K562 (cell line): ENCODE measurements at regions not wholly inside any gene's neighbourhood (a gene's known extent, or its start where the extent isn't known, plus 50 kb on each side); places are given as distances from the start of the nearest gene placed in this dataset.

Source experiments
- BHLHE40 ChIP-seq: IDR thresholded peaks from 2 replicates; pipeline ENCODE4 v1.6.1; 2011; ENCODE audit warnings: low read length, improper control_type of control experiment
- ETV6 ChIP-seq, 3 experiments: fragments of 150-350 bp in 1 of 3; sonication (generic) in 1 of 3; formaldehyde crosslinking in 1 of 3; IDR thresholded peaks; 2 replicates each; pipeline versions ENCODE4 v1.6.1 to v1.8.0; 2014 to 2022; ENCODE audit warnings: borderline replicate concordance in 2 of 3, low read depth in 2 of 3, antibody characterized with exemption in 1 of 3, low read length in 1 of 3, mild to moderate bottlenecking in 1 of 3, missing genetic modification reagents in 1 of 3
- FOXK2 ChIP-seq, 2 experiments: fragments of 450-650 bp; IDR thresholded peaks in 1 of 2; conservative IDR thresholded peaks in 1 of 2; 2 replicates each; pipeline ENCODE4 v1.6.1; 2016; ENCODE audit warnings: low read depth in 2 of 2, mild to moderate bottlenecking in 1 of 2
- IRF2 ChIP-seq: sonication (generic); formaldehyde crosslinking; IDR thresholded peaks from 2 replicates; pipeline ENCODE4 v1.8.1; 2022; ENCODE audit warnings: mild to moderate bottlenecking, missing genetic modification reagents
- POLR2AphosphoS5 ChIP-seq: IDR thresholded peaks from 2 replicates; pipeline ENCODE4 v1.6.1; 2011; ENCODE audit warnings: mild to moderate bottlenecking, low read depth, low read length, moderate library complexity; ENCODE audit not compliant: control insufficient read depth, insufficient read depth
- ZNF23 ChIP-seq: fragments of 250-450 bp; sonication (Bioruptor Pico); IDR thresholded peaks from 2 replicates; pipeline ENCODE4 v1.4.0; 2020; ENCODE audit warnings: mild to moderate bottlenecking
- ZZZ3 ChIP-seq: fragments of 450-650 bp; IDR thresholded peaks from 2 replicates; pipeline ENCODE4 v1.6.1; 2016; ENCODE audit warnings: antibody characterized with exemption, mild to moderate bottlenecking, moderate library complexity
- TF ChIP-seq, protein P1 (sequence below): sonication (generic); formaldehyde crosslinking; IDR thresholded peaks from 2 replicates; pipeline ENCODE4 v1.9.0; 2022; ENCODE audit warnings: mild to moderate bottlenecking, missing genetic modification reagents
- TF ChIP-seq, protein P2 (sequence below), 2 experiments: IDR thresholded peaks in 1 of 2; conservative IDR thresholded peaks in 1 of 2; 2 replicates each; pipeline ENCODE4 v1.6.1; 2016; ENCODE audit warnings: low read depth in 2 of 2, mild to moderate bottlenecking in 1 of 2, missing compliant biosample characterization in 1 of 2, missing genetic modification characterization in 1 of 2, moderate library complexity in 1 of 2

DNA sequence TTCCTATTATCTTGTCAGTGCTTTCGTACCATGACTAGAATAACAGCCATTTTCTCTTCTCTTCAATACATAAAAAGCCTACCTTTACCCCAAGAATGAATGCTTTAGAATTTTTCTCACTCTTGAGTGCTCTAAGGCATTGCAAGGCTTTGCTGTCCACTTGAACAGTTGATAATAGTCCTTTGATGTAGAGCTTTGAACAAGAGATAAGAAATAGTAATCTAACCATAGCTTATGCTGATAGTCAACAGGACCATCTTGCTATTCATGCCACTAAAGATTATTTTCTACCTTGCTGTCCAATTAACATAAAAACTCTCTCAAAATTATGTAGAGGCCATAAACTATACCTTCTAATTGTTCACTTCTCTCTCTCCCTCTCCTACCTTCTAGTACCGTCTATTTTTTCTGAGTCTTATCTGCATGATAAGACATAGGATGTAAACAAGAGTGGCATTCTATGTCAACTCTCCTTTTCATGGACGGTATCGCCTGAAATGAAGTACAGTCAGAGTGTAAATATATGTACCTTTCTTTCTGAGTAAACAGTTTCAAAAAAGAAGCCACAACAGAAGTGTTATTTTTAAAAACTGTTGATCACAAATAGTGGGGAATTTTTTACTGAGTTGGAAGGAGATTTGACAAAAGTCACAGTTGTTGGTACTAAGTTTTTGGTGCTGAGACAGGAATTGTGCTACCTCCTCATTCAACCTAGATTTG, 297.9 kb downstream of the NDFIP2 start:
- TF ChIP-seq ZZZ3 = no peak
- TF ChIP-seq ZNF23 (CRISPR knock-in tag) = no peak
- no peak for TF ChIP-seq FOXK2 (conservative IDR thresholded peaks at IDR 0.05 in 1 of 2, IDR thresholded peaks at IDR 0.05 in 1 of 2; ENCODE audit: low read depth in 2 of 2)
- no peak for TF ChIP-seq BHLHE40
- TF ChIP-seq, protein P1, sequence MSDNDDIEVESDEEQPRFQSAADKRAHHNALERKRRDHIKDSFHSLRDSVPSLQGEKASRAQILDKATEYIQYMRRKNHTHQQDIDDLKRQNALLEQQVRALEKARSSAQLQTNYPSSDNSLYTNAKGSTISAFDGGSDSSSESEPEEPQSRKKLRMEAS (CRISPR knock-in tag) = no peak
- TF ChIP-seq ETV6 (IDR thresholded peaks at IDR 0.05; ENCODE audit: borderline replicate concordance in 1 of 2, low read depth in 2 of 2, low read length in 1 of 2) = no peak
- no peak for TF ChIP-seq ETV6 (CRISPR knock-in tag; IDR thresholded peaks at IDR 0.05; ENCODE audit: borderline replicate concordance)
- TF ChIP-seq, protein P2, sequence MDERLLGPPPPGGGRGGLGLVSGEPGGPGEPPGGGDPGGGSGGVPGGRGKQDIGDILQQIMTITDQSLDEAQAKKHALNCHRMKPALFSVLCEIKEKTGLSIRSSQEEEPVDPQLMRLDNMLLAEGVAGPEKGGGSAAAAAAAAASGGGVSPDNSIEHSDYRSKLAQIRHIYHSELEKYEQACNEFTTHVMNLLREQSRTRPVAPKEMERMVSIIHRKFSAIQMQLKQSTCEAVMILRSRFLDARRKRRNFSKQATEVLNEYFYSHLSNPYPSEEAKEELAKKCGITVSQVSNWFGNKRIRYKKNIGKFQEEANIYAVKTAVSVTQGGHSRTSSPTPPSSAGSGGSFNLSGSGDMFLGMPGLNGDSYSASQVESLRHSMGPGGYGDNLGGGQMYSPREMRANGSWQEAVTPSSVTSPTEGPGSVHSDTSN (CRISPR knock-in tag; IDR thresholded peaks at IDR 0.05; ENCODE audit: low read depth) = no peak
- TF ChIP-seq, protein P2 (tag; conservative IDR thresholded peaks at IDR 0.05; ENCODE audit: low read depth) = no peak
- no peak for TF ChIP-seq POLR2AphosphoS5
- no peak for TF ChIP-seq IRF2
